Lung (tissue), 11 donors: ENCODE measurements at regions not wholly inside any gene's neighbourhood (a gene's known extent, or its start where the extent isn't known, plus 50 kb on each side); places are given as distances from the start of the nearest gene placed in this dataset.
A peak's percentile ranks its signal among the peaks of the same experiment; 100 is the strongest.

ENCODE experiments used
- ATAC-seq: fragments of 200-7000 bp; cut with Tn5 transposase; one replicate; pipeline ENCODE4 v1.9.1; 2020; ENCODE audit warnings: moderate number of reproducible peaks; ENCODE audit not compliant: insufficient read depth, low FRiP score
- DNase-seq, 3 donors: peaks; one replicate each; pipeline ENCODE4 v3.0.0-alpha.2; 2013 to 2017
- H3K27ac ChIP-seq, 2 donors: one replicate each; pipeline ENCODE4 v1.5.1; 2013; ENCODE audit warnings: mild to moderate bottlenecking in 2 of 2, moderate library complexity in 2 of 2, control low read depth in 1 of 2, inconsistent platforms in 1 of 2, low read depth in 1 of 2, low read length in 1 of 2
- H3K27me3 ChIP-seq, 3 donors: one replicate each; pipeline ENCODE4 v1.5.1; 2013; ENCODE audit warnings: low read length in 2 of 3; ENCODE audit not compliant: control insufficient read depth in 3 of 3, insufficient read depth in 3 of 3
- H3K36me3 ChIP-seq, 4 donors: one replicate each; pipeline ENCODE4 v1.5.1; 2013; ENCODE audit warnings: low read length in 4 of 4, mild to moderate bottlenecking in 1 of 4, moderate library complexity in 1 of 4; ENCODE audit not compliant: control insufficient read depth in 4 of 4, insufficient read depth in 4 of 4
- H3K4me1 ChIP-seq, 5 donors: one replicate each; pipeline ENCODE4 v1.5.1; 2013; ENCODE audit warnings: low read length in 5 of 5, mild to moderate bottlenecking in 2 of 5, moderate library complexity in 1 of 5; ENCODE audit not compliant: control insufficient read depth in 5 of 5, insufficient read depth in 5 of 5
- H3K4me3 ChIP-seq: one replicate; pipeline ENCODE4 v1.5.1; 2013; ENCODE audit warnings: mild to moderate bottlenecking, control low read depth, moderate library complexity
- H3K9ac ChIP-seq, 2 donors: one replicate each; pipeline ENCODE4 v1.5.1; 2013; ENCODE audit warnings: low read length in 2 of 2, control low read depth in 1 of 2; ENCODE audit not compliant: insufficient read depth in 1 of 2
- H3K9me3 ChIP-seq, 4 donors: one replicate each; pipeline ENCODE4 v1.5.1; 2013; ENCODE audit warnings: low read length in 3 of 4, mild to moderate bottlenecking in 1 of 4, moderate library complexity in 1 of 4; ENCODE audit not compliant: control insufficient read depth in 4 of 4, insufficient read depth in 3 of 4
- whole genome bisulfite sequencing, 2 donors: extraction: QIAGEN DNeasy Blood & Tissue Kit; methylation state at CpG; one replicate each; pipeline ENCODE4 v1.1.7; 2013; 5-methylcytosine and 5-hydroxymethylcytosine counted together
- TF ChIP-seq, protein P1 (sequence below): IDR thresholded peaks from 2 replicates; pipeline ENCODE4 v1.5.1; 2012; ENCODE audit warnings: mild to moderate bottlenecking; ENCODE audit errors: control extremely low read depth, extremely low read depth
- donor health status: control.
- donor health status: control.
- donor health status: Bipolar disorder and iron deficiency.
- donor health status: healthy.
- donor health status: DM: yes; HTN: yes; CAD: no.

DNA sequence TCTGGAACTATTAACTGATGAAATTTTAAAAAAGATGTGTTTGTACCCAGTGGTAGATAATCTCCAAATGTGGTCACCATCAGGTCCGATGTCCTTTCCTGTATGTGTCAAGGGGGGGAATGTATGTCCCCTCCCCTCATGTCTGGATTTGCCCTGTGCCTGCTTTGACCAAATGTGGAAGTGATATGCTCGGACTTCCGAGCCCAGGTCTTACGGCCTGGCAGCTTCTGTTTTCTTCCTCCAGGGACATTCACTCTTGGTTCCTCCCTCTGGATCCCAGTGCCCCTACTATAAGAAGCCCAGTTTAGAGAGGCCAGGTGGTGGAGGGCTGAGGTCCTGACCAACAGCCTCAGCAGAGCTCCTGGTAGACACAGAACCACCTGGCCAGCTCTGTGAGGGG is 75.5 kb downstream of the CCR1 start:
- Histone ChIP-seq H3K9ac (no peak overlapping the region), H3K9me3 (no peaks in the 10 kb centered on the region), H3K27ac (no peak overlapping the region), H3K36me3 (no peaks in the 10 kb centered on the region), H3K4me3 (no peak overlapping the region), H3K4me1 (peaks cover 0 to 4% (median 0%) of the 10 kb centered on the region in 5 donors), H3K27me3 (no peaks in the 10 kb centered on the region)
- TF ChIP-seq, protein P1, sequence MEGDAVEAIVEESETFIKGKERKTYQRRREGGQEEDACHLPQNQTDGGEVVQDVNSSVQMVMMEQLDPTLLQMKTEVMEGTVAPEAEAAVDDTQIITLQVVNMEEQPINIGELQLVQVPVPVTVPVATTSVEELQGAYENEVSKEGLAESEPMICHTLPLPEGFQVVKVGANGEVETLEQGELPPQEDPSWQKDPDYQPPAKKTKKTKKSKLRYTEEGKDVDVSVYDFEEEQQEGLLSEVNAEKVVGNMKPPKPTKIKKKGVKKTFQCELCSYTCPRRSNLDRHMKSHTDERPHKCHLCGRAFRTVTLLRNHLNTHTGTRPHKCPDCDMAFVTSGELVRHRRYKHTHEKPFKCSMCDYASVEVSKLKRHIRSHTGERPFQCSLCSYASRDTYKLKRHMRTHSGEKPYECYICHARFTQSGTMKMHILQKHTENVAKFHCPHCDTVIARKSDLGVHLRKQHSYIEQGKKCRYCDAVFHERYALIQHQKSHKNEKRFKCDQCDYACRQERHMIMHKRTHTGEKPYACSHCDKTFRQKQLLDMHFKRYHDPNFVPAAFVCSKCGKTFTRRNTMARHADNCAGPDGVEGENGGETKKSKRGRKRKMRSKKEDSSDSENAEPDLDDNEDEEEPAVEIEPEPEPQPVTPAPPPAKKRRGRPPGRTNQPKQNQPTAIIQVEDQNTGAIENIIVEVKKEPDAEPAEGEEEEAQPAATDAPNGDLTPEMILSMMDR = no peak
- no peak for DNase-seq
- 52 to 78% methylated on average over 4 of the region's 4 CpGs for WGBS, 2 donors
- ATAC-seq = peak; percentile 36

DNA sequence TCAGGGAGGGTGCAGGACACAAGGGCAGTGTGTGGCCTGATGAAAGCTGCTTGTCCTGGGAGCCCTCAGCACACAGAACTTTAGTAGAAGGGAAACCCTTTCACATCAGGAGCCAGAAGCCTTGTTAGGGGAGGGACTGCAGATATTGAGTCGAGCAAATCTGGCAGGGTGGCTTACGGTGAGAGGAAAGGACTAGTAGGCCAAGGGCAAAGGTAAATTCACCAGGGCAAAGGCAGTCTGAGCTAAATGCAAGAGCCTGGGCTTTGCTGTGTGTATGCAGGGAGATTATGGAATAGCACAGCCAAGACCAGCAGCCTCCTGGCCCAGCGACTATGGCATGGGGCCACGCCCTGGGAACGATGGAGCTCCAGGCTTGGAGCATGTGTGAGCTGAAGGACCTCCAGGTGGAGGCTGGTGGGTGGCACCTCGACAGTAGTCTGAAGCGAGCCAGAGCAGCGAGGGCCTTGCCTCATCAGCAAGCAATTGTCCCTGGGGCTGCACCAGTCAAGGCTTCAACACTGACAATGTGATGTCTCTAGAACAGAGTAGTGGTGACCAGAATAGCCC is 76.1 kb downstream of the CCR1 start:
- no peak overlapping the region for H3K9ac ChIP-seq
- ATAC-seq (no peak), DNase-seq (no peak)
- H3K4me1 ChIP-seq = peaks cover 0 to 4% (median 0%) of the 10 kb centered on the region in 5 donors
- 80 to 92% methylated on average over 8 of the region's 8 CpGs for WGBS, 2 donors
- H3K4me3 ChIP-seq = no peak overlapping the region
- no peaks in the 10 kb centered on the region for H3K36me3 ChIP-seq
- TF ChIP-seq, protein P1 = no peak
- no peaks in the 10 kb centered on the region for H3K27me3 ChIP-seq
- H3K9me3 ChIP-seq = no peaks in the 10 kb centered on the region
- peak overlapping the region in 1 of 2 donors; percentile 26 for H3K27ac ChIP-seq

DNA sequence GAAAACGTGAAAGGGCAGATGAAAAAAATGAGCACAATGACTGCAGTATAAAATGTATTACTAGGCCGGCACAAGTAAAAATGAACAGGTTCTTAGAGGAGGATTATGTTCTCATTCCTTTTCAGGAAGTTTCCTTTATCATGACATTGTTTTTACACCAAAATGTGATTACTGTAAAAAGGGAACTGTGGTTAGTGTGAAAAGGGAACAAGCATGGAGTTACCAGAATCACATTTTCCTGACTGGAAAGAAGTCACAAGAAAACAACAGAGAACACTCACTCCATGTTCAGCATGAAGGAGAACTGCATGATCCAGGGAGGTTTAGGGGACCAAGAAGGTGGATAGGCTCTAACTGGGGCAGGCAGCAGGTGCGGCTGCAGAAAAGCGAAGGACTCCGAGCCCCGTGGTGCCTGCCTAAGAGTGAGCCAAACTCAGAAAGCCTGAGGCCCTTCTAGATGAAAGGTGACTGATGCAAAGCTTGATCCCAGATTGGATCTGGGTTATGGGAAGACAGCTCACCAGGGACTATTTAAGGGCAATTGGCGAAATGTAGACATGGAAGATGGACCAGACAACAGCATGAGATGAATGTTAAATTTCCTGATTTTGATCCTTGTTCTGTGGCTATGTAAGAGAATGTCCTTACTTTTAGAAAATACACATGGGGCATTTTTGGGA is 77.3 kb downstream of the CCR1 start:
- WGBS, 2 donors = 70 to 78% methylated on average over 7 of the region's 7 CpGs
- ATAC-seq (peak; percentile 19), DNase-seq (no peak)
- H3K27me3 ChIP-seq = no peaks in the 10 kb centered on the region
- peak overlapping the region in 1 of 2 donors; percentile 17 for H3K27ac ChIP-seq
- TF ChIP-seq, protein P1 = no peak
- H3K4me1 ChIP-seq = peaks cover 0 to 4% (median 0%) of the 10 kb centered on the region in 5 donors
- no peaks in the 10 kb centered on the region for H3K9me3 ChIP-seq
- no peaks in the 10 kb centered on the region for H3K36me3 ChIP-seq
- H3K9ac ChIP-seq = no peak overlapping the region
- no peak overlapping the region for H3K4me3 ChIP-seq
